HEK293 (cell line): ENCODE measurements at regions not wholly inside any gene's neighbourhood (a gene's known extent, or its start where the extent isn't known, plus 50 kb on each side); places are given as distances from the start of the nearest gene placed in this dataset.

Experiments
- GLI4 ChIP-seq: fragments of 450-650 bp; formaldehyde crosslinking; IDR thresholded peaks from 2 replicates; pipeline ENCODE4 v1.5.1; 2016; ENCODE audit warnings: missing biosample characterization, missing genetic modification characterization
- GLIS1 ChIP-seq: fragments of 450-650 bp; formaldehyde crosslinking; IDR thresholded peaks from 2 replicates; pipeline ENCODE4 v1.5.1; 2016; ENCODE audit warnings: missing biosample characterization, missing genetic modification characterization
- KLF16 ChIP-seq: fragments of 450-650 bp; formaldehyde crosslinking; IDR thresholded peaks from 2 replicates; pipeline ENCODE4 v1.5.1; 2017; ENCODE audit warnings: missing biosample characterization, missing genetic modification characterization
- KLF7 ChIP-seq: fragments of 450-650 bp; formaldehyde crosslinking; IDR thresholded peaks from 2 replicates; pipeline ENCODE4 v1.5.1; 2016; ENCODE audit warnings: missing biosample characterization, missing genetic modification characterization, borderline replicate concordance
- MZF1 ChIP-seq: fragments of 450-650 bp; formaldehyde crosslinking; IDR thresholded peaks from 2 replicates; pipeline ENCODE4 v1.5.1; 2017; ENCODE audit warnings: missing biosample characterization, missing genetic modification characterization, borderline replicate concordance
- PRDM10 ChIP-seq: fragments of 450-650 bp; formaldehyde crosslinking; IDR thresholded peaks from 2 replicates; pipeline ENCODE4 v1.5.1; 2016; ENCODE audit warnings: missing biosample characterization, missing genetic modification characterization
- PRDM4 ChIP-seq: fragments of 450-650 bp; formaldehyde crosslinking; IDR thresholded peaks from 2 replicates; pipeline ENCODE4 v1.5.1; 2017; ENCODE audit warnings: missing biosample characterization, missing genetic modification characterization
- SP7 ChIP-seq: fragments of 450-650 bp; formaldehyde crosslinking; IDR thresholded peaks from 2 replicates; pipeline ENCODE4 v1.5.1; 2016; ENCODE audit warnings: missing biosample characterization, missing genetic modification characterization
- TCF7L2 ChIP-seq: IDR thresholded peaks from 2 replicates; pipeline ENCODE4 v1.6.1; 2011; ENCODE audit warnings: low read depth, mild to moderate bottlenecking, inconsistent platforms, low read length, moderate library complexity, borderline replicate concordance
- TRIM28 ChIP-seq: IDR thresholded peaks from 2 replicates; pipeline ENCODE4 v1.6.1; 2011; ENCODE audit warnings: low read length, control low read depth, borderline replicate concordance
- ZBTB21 ChIP-seq: fragments of 450-650 bp; formaldehyde crosslinking; IDR thresholded peaks from 2 replicates; pipeline ENCODE4 v1.5.1; 2017; ENCODE audit warnings: missing biosample characterization, missing genetic modification characterization
- ZEB2 ChIP-seq: fragments of 450-650 bp; formaldehyde crosslinking; IDR thresholded peaks from 2 replicates; pipeline ENCODE4 v1.5.1; 2016; ENCODE audit warnings: missing biosample characterization, missing genetic modification characterization
- ZNF132 ChIP-seq: fragments of 450-650 bp; formaldehyde crosslinking; IDR thresholded peaks from 2 replicates; pipeline ENCODE4 v1.5.1; 2017; ENCODE audit warnings: missing biosample characterization, missing genetic modification characterization, borderline replicate concordance
- ZNF146 ChIP-seq: fragments of 450-650 bp; formaldehyde crosslinking; IDR thresholded peaks from 2 replicates; pipeline ENCODE4 v1.5.1; 2016; ENCODE audit warnings: missing biosample characterization, missing genetic modification characterization
- ZNF155 ChIP-seq: fragments of 450-650 bp; formaldehyde crosslinking; IDR thresholded peaks from 2 replicates; pipeline ENCODE4 v1.5.1; 2016; ENCODE audit warnings: missing biosample characterization, missing genetic modification characterization
- ZNF202 ChIP-seq: fragments of 450-650 bp; formaldehyde crosslinking; IDR thresholded peaks from 2 replicates; pipeline ENCODE4 v1.5.1; 2016; ENCODE audit warnings: missing biosample characterization, missing genetic modification characterization, borderline replicate concordance
- ZNF335 ChIP-seq: fragments of 450-650 bp; formaldehyde crosslinking; conservative IDR thresholded peaks from 2 replicates; pipeline ENCODE4 v1.5.1; 2016; ENCODE audit warnings: missing biosample characterization, missing genetic modification characterization
- ZNF501 ChIP-seq: fragments of 450-650 bp; formaldehyde crosslinking; IDR thresholded peaks from 2 replicates; pipeline ENCODE4 v1.5.1; 2016; ENCODE audit warnings: missing biosample characterization, missing genetic modification characterization
- ZNF623 ChIP-seq: fragments of 450-650 bp; formaldehyde crosslinking; IDR thresholded peaks from 2 replicates; pipeline ENCODE4 v1.5.1; 2016; ENCODE audit warnings: missing biosample characterization, missing genetic modification characterization
- ZNF660 ChIP-seq: fragments of 450-650 bp; IDR thresholded peaks from 2 replicates; pipeline ENCODE4 v1.5.1; 2018; ENCODE audit warnings: missing biosample characterization, mild to moderate bottlenecking, missing genetic modification characterization
- TF ChIP-seq, protein P1 (sequence below): fragments of 450-650 bp; formaldehyde crosslinking; IDR thresholded peaks from 2 replicates; pipeline ENCODE4 v1.5.1; 2017; ENCODE audit warnings: missing biosample characterization, missing genetic modification characterization
- TF ChIP-seq, protein P2 (sequence below): fragments of 450-650 bp; formaldehyde crosslinking; IDR thresholded peaks from 2 replicates; pipeline ENCODE4 v1.5.1; 2016; ENCODE audit warnings: missing biosample characterization, missing genetic modification characterization
- TF ChIP-seq, protein P3 (sequence below): fragments of 450-650 bp; formaldehyde crosslinking; IDR thresholded peaks from 2 replicates; pipeline ENCODE4 v1.5.1; 2016; ENCODE audit warnings: missing biosample characterization, missing genetic modification characterization
- TF ChIP-seq, protein P4 (sequence below): fragments of 450-650 bp; formaldehyde crosslinking; IDR thresholded peaks from 2 replicates; pipeline ENCODE4 v1.5.1; 2016; ENCODE audit warnings: missing biosample characterization, missing genetic modification characterization

DNA sequence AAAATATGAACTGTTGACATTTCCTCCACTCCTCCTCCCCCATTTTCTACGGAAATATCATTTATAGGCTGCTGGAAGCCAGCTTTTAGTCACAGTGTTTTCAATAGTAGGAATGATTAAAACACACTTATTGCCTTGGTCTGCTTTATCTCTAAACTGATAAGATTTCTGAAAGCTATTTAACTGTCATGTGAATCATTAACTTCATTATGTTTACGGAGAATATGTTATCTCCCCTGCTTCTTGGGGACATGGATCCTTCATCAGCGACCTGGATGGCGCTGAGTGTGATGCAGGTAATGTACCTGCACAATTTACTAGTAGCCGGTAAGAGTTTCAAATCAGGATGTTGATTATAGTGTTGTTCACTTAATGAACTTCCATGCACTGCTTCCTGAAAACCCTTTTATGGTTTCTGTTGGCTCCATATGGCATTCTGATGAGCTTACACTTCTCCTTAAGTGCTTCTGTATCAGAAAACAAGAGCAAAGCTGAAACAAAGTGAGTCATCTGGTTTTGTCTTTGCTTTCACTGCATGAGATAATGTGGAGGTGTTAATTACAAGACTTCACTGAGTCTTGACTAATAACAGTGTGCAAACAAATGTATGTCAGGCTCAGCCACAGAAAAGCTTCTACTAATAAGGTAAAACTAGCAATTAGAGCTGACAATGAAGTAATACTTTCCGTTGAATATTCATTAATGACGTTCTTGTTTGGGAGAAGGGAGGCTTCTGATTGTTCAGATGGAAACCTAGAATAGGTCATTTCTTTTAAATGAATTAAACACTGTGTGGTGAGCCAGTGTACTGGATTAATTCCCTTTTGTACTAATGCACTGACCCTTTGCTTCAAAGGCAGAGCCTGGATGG is 162.4 kb upstream of the ZNF608 start (continued):
- TF ChIP-seq PRDM4 (tag by site-specific recombination) (peak; percentile 89), ZNF202 (tag by site-specific recombination) (no peak), ZEB2 (tag by site-specific recombination) (peak; percentile 100), ZNF623 (tag by site-specific recombination) (0 out of 2 replicates have a peak, but pooled peaks have one; percentile 16), ZNF660 (tag by site-specific recombination) (peak; percentile 100), TCF7L2 (peak; percentile 74), SP7 (peak; percentile 100), KLF16 (tag by site-specific recombination) (0 out of 2 replicates have a peak, but pooled peaks have one; percentile 39), ZNF146 (peak; percentile 25; the same call in 1 of the 2 replicates), ZNF132 (tag by site-specific recombination) (no peak), TRIM28 (peak; percentile 48; the same call in 1 of the 2 replicates), GLIS1 (peak; percentile 26), KLF7 (peak; percentile 63; the same call in 1 of the 2 replicates), ZBTB21 (peak; percentile 58; the same call in 1 of the 2 replicates), ZNF335 (tag by site-specific recombination) (0 out of 2 replicates have a peak, but pooled peaks have one; percentile 42), ZNF155 (tag by site-specific recombination) (no peak), MZF1 (tag by site-specific recombination) (peak; percentile 16; the same call in 1 of the 2 replicates), PRDM10 (tag by site-specific recombination) (peak; percentile 59; the same call in 1 of the 2 replicates), ZNF501 (tag by site-specific recombination) (peak; percentile 58; the same call in 1 of the 2 replicates), GLI4 (tag by site-specific recombination) (no peak)
- TF ChIP-seq, protein P1, sequence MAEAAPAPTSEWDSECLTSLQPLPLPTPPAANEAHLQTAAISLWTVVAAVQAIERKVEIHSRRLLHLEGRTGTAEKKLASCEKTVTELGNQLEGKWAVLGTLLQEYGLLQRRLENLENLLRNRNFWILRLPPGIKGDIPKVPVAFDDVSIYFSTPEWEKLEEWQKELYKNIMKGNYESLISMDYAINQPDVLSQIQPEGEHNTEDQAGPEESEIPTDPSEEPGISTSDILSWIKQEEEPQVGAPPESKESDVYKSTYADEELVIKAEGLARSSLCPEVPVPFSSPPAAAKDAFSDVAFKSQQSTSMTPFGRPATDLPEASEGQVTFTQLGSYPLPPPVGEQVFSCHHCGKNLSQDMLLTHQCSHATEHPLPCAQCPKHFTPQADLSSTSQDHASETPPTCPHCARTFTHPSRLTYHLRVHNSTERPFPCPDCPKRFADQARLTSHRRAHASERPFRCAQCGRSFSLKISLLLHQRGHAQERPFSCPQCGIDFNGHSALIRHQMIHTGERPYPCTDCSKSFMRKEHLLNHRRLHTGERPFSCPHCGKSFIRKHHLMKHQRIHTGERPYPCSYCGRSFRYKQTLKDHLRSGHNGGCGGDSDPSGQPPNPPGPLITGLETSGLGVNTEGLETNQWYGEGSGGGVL (tag by site-specific recombination): peak; percentile 48
- TF ChIP-seq, protein P2, sequence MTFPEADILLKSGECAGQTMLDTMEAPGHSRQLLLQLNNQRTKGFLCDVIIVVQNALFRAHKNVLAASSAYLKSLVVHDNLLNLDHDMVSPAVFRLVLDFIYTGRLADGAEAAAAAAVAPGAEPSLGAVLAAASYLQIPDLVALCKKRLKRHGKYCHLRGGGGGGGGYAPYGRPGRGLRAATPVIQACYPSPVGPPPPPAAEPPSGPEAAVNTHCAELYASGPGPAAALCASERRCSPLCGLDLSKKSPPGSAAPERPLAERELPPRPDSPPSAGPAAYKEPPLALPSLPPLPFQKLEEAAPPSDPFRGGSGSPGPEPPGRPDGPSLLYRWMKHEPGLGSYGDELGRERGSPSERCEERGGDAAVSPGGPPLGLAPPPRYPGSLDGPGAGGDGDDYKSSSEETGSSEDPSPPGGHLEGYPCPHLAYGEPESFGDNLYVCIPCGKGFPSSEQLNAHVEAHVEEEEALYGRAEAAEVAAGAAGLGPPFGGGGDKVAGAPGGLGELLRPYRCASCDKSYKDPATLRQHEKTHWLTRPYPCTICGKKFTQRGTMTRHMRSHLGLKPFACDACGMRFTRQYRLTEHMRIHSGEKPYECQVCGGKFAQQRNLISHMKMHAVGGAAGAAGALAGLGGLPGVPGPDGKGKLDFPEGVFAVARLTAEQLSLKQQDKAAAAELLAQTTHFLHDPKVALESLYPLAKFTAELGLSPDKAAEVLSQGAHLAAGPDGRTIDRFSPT: peak; percentile 91
- TF ChIP-seq, protein P3, sequence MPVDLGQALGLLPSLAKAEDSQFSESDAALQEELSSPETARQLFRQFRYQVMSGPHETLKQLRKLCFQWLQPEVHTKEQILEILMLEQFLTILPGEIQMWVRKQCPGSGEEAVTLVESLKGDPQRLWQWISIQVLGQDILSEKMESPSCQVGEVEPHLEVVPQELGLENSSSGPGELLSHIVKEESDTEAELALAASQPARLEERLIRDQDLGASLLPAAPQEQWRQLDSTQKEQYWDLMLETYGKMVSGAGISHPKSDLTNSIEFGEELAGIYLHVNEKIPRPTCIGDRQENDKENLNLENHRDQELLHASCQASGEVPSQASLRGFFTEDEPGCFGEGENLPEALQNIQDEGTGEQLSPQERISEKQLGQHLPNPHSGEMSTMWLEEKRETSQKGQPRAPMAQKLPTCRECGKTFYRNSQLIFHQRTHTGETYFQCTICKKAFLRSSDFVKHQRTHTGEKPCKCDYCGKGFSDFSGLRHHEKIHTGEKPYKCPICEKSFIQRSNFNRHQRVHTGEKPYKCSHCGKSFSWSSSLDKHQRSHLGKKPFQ (tag by site-specific recombination): peak; percentile 48
- TF ChIP-seq, protein P4, sequence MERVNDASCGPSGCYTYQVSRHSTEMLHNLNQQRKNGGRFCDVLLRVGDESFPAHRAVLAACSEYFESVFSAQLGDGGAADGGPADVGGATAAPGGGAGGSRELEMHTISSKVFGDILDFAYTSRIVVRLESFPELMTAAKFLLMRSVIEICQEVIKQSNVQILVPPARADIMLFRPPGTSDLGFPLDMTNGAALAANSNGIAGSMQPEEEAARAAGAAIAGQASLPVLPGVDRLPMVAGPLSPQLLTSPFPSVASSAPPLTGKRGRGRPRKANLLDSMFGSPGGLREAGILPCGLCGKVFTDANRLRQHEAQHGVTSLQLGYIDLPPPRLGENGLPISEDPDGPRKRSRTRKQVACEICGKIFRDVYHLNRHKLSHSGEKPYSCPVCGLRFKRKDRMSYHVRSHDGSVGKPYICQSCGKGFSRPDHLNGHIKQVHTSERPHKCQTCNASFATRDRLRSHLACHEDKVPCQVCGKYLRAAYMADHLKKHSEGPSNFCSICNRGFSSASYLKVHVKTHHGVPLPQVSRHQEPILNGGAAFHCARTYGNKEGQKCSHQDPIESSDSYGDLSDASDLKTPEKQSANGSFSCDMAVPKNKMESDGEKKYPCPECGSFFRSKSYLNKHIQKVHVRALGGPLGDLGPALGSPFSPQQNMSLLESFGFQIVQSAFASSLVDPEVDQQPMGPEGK (tag by site-specific recombination): peak; percentile 48
